Thyroid gland (tissue), 4 donors: ENCODE measurements at regions not wholly inside any gene's neighbourhood (a gene's known extent, or its start where the extent isn't known, plus 50 kb on each side); places are given as distances from the start of the nearest gene placed in this dataset.
"Not testable (repeated sequence)": the region's sequence is repeated elsewhere in the genome, so short reads cannot be mapped to it uniquely, and the experiment has no call there.

ENCODE experiments used
- CTCF ChIP-seq, 6 experiments: fragments of 200-600 bp in 3 of 6; fragments of 450-650 bp in 3 of 6; sonication (generic) in 3 of 6; IDR thresholded peaks; one replicate each; pipeline ENCODE4 v1.5.1; 2016 to 2019; ENCODE audit warnings: antibody characterized with exemption in 6 of 6, mild to moderate bottlenecking in 2 of 6, inconsistent platforms in 1 of 6, moderate library complexity in 1 of 6
- POLR2A ChIP-seq, 2 donors: fragments of 450-650 bp; IDR thresholded peaks; one replicate each; pipeline ENCODE4 v1.6.1; 2017; ENCODE audit warnings: antibody characterized with exemption in 2 of 2, mild to moderate bottlenecking in 2 of 2, moderate library complexity in 1 of 2

GRCh38 chr1:234787011-234787584, 177.1 kb upstream of the IRF2BP2 start:
- not testable (repeated sequence) for TF ChIP-seq CTCF, POLR2A (IDR thresholded peaks at IDR 0.05)
